Dermis blood vessel endothelial cell (primary cell): ENCODE measurements at regions not wholly inside any gene's neighbourhood (a gene's known extent, or its start where the extent isn't known, plus 50 kb on each side); places are given as distances from the start of the nearest gene placed in this dataset.
"Not testable (repeated sequence)": the region's sequence is repeated elsewhere in the genome, so short reads cannot be mapped to it uniquely, and the experiment has no call there.

Experiments
- DNase-seq: peaks from one replicate; pipeline ENCODE4 v3.0.0; 2010

GRCh38 chr4:127261476-127261875, 371.3 kb upstream of the INTU start:
- no peak for DNase-seq

- DNase-seq: no peak
Observed at GRCh38 chr4:127268367-127268766, 364.4 kb upstream of the INTU start.

DNA sequence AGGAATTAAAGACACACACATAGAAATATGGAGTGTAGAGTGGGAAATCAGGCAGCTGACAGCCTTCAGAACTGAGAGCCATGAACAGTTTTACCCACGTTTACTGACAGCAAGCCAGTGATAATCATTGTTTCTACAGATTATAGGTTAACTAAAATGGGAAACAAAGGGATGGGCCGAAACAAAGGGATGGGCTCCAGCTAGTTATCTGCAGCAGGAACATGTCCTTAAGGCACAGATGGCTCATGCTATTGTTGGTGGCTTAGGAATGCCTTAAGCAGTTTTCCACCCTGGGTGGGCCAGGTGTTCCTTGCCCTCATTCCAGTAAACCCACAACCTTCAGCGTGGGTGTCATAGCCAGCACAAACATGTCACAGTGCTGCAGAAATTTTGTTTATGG, 355.7 kb upstream of the INTU start:
- DNase-seq: not testable (repeated sequence)

- DNase-seq: no peak
Observed at GRCh38 chr4:127284236-127284635, 348.5 kb upstream of the INTU start.

- DNase-seq: no peak
Observed at GRCh38 chr4:127291316-127291715, 341.4 kb upstream of the INTU start.

DNA sequence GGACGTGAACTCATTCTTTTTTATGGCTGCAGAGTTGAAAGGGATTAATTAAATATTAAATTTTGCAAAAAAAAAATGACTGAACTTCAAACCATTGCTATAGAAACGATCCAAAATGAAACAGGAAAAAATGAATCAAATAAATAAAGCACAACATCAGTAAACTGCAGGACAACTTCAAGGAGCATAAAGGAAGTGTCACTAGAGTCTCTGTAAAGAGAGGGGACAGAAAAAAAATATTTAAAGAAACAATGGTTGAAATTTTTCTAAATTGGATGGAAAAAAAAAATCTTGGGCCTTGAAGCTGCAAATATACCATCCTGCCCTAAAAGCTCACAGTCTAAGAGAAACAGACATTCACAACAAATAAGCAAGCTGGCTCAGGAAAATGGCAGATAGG, 339.3 kb upstream of the INTU start:
- no peak for DNase-seq

DNA sequence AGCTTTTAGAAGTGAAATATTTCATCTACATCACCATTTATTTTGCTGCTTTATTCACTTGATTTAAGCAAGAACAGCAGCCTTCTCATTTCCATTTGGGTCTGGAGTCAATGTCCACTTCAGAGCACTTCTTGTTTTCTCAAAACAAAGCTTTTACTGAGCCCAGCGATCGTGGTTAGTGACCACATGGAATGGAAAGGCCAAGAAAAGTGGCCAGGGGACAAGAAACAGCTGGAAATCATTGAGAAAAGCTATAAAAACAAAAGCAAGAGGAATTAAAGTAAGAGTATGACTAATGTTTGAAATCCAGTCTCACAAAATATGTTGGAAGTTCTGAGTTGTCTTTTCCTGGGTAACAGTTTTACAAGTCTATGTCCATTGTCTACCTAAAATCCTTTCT, 328.4 kb upstream of the INTU start:
- no peak for DNase-seq

DNA sequence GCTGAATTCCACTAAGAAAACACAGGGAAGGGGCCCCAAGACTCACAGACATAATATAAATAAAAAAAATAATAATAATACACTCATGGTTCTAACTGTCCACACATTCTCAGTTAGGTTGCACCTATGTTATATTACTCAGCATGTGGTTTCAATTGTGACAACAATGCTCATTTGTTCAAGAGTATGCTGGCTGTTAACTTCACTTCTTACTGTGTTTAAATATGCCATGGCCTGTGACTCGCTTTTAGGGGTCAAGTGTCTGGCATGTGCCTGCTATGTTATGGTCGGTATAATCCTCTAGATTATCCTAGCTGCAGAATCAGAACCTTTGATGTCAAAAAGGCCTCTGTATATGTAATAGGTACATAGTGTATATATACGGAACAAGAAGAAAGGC, 324.8 kb upstream of the INTU start:
- DNase-seq: no peak

- DNase-seq: no peak
Observed at GRCh38 chr4:127309369-127310102, 323.2 kb upstream of the INTU start.

- DNase-seq: no peak
Observed at GRCh38 chr4:127311371-127311770, 321.4 kb upstream of the INTU start.

DNA sequence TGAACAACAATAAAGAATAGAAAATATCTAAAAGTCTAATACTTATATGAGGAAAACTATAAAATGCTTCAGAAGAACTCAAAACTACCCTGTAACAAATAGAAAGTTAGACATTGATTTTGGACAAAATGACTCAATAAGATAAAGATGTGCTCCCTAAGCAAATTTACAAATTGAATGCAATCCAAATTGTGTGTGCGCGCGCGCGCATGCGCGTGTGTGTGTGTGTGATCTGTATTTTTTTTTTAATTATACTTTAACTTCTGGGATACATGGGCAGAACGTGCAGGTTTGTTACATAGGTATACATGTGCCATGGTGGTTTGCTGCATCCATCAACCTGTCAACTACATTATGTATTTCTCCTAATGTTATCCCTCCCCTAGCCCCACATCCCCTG, 320.8 kb upstream of the INTU start:
- DNase-seq: no peak

DNA sequence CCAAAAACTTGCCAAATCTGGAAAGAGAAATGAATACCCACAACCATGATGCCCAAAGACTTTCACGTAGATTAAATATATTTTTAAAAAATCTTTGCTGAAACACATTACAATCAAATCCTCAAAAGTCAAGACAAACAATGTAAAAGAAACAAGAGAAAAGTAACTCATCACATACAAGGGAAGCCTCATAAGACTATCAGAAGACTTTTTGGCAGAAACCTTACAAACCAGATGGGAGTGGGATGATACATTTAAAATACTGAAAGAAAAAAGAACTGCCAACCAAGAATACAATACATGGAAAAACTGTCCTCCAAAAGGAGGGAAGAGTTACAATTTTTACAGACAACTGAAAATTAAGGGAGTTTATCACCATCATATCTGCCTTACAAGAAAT, 319.0 kb upstream of the INTU start:
- no peak for DNase-seq

DNA sequence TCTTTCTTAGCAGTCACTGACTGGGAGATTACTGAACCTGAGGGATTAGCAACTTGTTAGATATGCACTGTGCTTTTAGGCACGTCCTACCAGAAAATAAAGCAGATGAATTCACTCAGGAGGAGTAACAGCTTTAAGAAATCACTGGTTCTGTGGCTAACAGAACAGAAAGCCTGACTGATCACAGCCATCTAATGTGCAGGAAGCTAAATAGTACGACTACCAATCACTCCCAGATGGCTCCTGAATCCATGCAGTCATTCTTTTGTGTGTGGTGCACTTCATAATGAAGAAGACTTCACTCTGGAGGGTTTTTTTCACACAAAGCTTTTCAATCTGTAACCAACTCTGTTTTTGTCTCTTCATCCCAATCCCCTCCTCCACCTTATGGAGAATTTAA, 305.3 kb upstream of the INTU start:
- DNase-seq: no peak

DNA sequence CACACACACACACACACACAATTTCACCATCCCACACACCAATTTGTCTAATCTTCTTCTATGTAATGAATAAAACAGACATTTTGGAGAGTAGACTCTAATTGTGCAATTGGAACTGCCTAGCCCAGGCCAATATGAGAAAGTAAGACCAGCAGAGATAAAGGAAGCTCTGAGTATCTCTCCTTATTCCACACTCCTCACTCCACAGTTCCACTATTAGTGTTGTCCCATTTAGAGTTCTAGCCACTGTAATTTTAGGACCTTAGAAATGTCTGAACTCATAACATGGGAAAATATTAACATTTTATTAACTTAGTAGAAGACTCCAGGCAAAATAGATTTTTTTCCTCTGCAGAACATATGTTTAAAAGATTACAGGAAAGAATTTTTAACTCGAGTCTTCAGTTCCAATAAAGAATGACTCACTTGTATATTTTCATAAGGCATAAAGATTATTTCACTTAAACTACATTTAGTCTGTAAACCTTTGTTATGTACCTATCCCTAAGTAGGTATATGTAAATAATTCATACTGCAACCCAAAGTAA, 297.6 kb upstream of the INTU start:
- no peak for DNase-seq

DNA sequence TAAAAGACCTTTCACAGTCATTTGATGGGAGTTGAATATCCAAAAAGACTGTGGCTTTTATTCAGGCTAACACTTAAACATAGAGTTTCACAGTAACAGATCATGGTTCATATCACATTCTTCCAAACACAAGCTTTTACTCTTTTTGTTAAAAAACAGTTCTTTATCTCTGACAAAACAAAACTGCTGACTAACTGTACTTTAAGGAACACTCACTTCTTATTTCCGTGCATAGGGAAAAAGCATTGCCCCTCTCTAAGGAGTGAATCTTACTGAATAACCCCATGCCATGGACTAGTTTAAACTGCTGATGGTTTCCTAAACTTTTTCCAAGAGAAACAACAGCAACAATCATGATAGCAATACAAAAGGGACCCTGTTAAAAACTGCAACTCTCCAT, 297.0 kb upstream of the INTU start:
- no peak for DNase-seq

DNA sequence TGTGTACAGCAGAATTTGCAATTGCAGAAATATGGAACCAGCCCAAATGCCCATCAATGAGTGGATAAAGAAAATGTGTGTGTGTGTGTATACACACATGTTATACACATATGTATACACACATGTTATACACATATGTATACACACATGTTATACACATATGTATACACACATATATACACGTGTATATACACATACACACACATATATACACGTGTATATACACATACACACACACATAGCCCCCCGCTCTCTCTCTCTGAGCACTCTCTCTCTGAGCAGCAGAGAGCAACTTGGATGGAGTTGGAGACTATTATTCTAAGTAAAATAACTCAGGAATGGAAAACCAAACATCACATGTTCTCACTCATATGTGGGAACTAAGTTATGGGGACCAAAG, 289.6 kb upstream of the INTU start:
- not testable (repeated sequence) for DNase-seq

DNA sequence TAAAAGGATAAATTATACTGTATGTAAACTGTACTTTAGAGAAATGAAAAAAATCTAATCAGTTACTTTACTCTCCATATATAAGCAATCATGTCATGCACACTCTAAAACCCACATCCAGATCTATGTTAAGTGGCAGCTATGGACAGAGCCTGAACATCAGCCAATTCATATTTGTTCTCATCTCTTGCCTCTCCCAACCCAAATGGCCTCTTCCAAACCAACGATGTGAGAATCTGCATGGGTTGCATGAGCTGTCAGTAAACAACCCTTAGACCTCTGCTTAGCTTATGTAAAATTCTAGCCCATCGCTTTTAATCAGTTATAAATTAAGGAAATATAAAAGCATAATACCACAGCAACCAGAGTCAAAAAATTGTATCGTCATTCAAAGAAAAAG, 288.7 kb upstream of the INTU start:
- DNase-seq: no peak

DNA sequence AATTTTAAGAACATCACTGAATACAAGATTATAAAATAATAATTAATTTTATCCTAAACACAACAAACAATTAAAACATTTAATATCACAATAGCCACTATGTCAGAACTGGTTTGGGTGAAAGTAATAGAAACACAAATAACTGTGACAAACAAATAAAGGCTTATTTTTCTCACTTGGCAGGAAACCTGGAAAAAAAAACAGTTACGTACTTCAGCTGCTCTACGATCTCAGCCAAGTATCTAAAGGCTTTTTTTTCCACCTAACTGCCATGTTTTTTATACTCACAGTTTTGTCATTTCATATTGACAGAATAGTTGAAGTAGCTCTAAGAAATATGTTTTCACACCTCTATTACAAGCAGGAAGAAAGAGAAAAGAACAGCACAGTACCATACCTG, 284.8 kb upstream of the INTU start:
- DNase-seq: no peak

GRCh38 chr4:127352220-127353113, 280.3 kb upstream of the INTU start:
- no peak for DNase-seq

GRCh38 chr4:127355743-127356142, 277.0 kb upstream of the INTU start:
- no peak for DNase-seq

GRCh38 chr4:127357765-127358164, 275.0 kb upstream of the INTU start:
- DNase-seq: no peak

DNA sequence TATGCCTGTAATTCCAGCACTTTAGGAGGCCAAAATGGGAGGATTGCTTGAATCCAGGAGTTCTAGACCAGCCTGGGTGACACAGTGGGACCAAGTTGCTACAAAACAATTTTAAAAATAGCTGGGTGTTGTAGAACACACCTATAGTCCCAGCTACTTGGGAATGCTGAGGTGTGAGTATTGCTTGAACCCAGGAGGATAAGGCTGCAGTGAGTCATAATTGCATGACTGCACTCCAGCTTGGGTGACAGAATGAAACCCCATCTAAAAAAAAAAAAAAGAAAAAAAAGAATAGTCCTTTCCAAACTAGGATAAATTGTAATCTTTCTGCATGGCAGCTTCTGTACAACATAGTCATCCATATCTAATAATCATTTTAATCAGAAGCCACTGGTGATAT, 270.1 kb upstream of the INTU start:
- no peak for DNase-seq

- DNase-seq: no peak
Observed at GRCh38 chr4:127364397-127364796, 268.4 kb upstream of the INTU start.

DNA sequence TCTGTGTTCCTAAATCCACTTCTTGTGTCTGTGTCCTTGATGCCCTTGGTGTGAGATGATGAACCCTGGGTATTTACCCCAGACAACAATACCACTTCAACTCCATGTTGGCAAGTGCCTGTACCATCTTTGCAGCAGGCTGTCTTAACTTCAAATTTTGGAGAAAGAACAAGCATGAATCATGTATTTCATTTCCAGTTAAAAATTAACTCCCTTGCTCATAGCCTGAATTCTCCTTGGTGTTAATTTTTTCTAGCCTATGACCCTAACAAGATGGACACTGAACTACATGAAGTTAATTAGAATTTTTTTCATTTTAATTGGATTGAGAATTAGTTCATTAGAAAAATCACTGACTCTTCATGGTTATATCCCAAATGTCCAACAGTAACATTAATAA, 267.8 kb upstream of the INTU start:
- no peak for DNase-seq
